Neural progenitor cell (in vitro differentiated cells): ENCODE measurements at regions not wholly inside any gene's neighbourhood (a gene's known extent, or its start where the extent isn't known, plus 50 kb on each side); places are given as distances from the start of the nearest gene placed in this dataset.
"Not testable (repeated sequence)": the region's sequence is repeated elsewhere in the genome, so short reads cannot be mapped to it uniquely, and the experiment has no call there.

Experiments
- DNase-seq: peaks from one replicate; pipeline ENCODE4 v3.0.0-alpha.2; 2016; ENCODE audit warnings: low spot score
- H2AFZ ChIP-seq: fragments of 200-600 bp; sonication (generic); replicated peaks from 2 replicates; pipeline ENCODE4 v1.6.1; 2016; ENCODE audit warnings: antibody characterized with exemption
- H3F3A ChIP-seq: fragments of 200-600 bp; sonication (generic); 2 replicates; pipeline ENCODE4 v1.6.1; 2016; ENCODE audit warnings: antibody characterized with exemption, low read depth
- H3K27ac ChIP-seq: fragments of 200-600 bp; sonication (generic); 2 replicates; pipeline ENCODE4 v1.5.1; 2016; ENCODE audit warnings: mild to moderate bottlenecking
- H3K27me3 ChIP-seq: fragments of 200-600 bp; sonication (generic); 2 replicates; pipeline ENCODE4 v1.6.1; 2016; ENCODE audit warnings: mild to moderate bottlenecking, moderate library complexity
- H3K36me3 ChIP-seq: fragments of 200-600 bp; sonication (generic); 2 replicates; pipeline ENCODE4 v1.5.1; 2016
- H3K4me1 ChIP-seq: fragments of 200-600 bp; sonication (generic); 2 replicates; pipeline ENCODE4 v1.6.1; 2016; ENCODE audit warnings: mixed run types
- H3K4me2 ChIP-seq: fragments of 200-600 bp; sonication (generic); 2 replicates; pipeline ENCODE4 v1.6.1; 2016
- H3K4me3 ChIP-seq: fragments of 200-600 bp; sonication (generic); 2 replicates; pipeline ENCODE4 v1.5.1; 2016
- H3K79me2 ChIP-seq: fragments of 200-600 bp; sonication (generic); 2 replicates; pipeline ENCODE4 v1.6.1; 2016; ENCODE audit warnings: low read depth
- H3K9ac ChIP-seq: fragments of 200-600 bp; sonication (generic); 2 replicates; pipeline ENCODE4 v1.6.1; 2016
- H3K9me3 ChIP-seq: fragments of 200-600 bp; sonication (generic); 2 replicates; pipeline ENCODE4 v1.5.1; 2016; ENCODE audit warnings: low read depth
- H4K20me1 ChIP-seq: fragments of 200-600 bp; sonication (generic); 2 replicates; pipeline ENCODE4 v1.6.1; 2016; ENCODE audit warnings: low read depth
- H3K27ac Mint-ChIP-seq: 3 replicates; pipeline ENCODE4 v1.8.0; 2021; ENCODE audit warnings: mixed read lengths
- H3K27me3 Mint-ChIP-seq: 2 replicates; pipeline ENCODE4 v1.8.0; 2022; ENCODE audit warnings: low read depth, mild to moderate bottlenecking, inconsistent platforms, moderate library complexity, mixed read lengths; ENCODE audit not compliant: insufficient read depth
- H3K36me3 Mint-ChIP-seq: 3 replicates; pipeline ENCODE4 v1.8.0; 2021; ENCODE audit warnings: mixed read lengths
- H3K4me1 Mint-ChIP-seq: 3 replicates; pipeline ENCODE4 v1.8.0; 2021; ENCODE audit warnings: mixed read lengths
- H3K4me3 Mint-ChIP-seq: 3 replicates; pipeline ENCODE4 v1.8.0; 2021; ENCODE audit warnings: mild to moderate bottlenecking, moderate library complexity, mixed read lengths
- H3K9me3 Mint-ChIP-seq: 3 replicates; pipeline ENCODE4 v1.8.0; 2020; ENCODE audit warnings: mixed read lengths
- CTCF ChIP-seq: fragments of 200-600 bp; sonication (generic); IDR thresholded peaks from 2 replicates; pipeline ENCODE4 v1.5.1; 2017; ENCODE audit warnings: antibody characterized with exemption, mild to moderate bottlenecking
- EZH2 ChIP-seq: fragments of 200-600 bp; sonication (generic); IDR thresholded peaks from 2 replicates; pipeline ENCODE4 v1.6.1; 2017; ENCODE audit warnings: antibody characterized with exemption, mild to moderate bottlenecking, moderate library complexity
- EZH2phosphoT487 ChIP-seq: fragments of 200-600 bp; sonication (generic); IDR thresholded peaks from 2 replicates; pipeline ENCODE4 v1.6.1; 2017; ENCODE audit warnings: antibody characterized with exemption

- no peaks in the 10 kb centered on the region for H3F3A ChIP-seq
- no peak overlapping the region for H3K4me3 Mint-ChIP-seq
- no peak overlapping the region for H3K4me3 ChIP-seq
- H3K36me3 ChIP-seq, result no peaks in the 10 kb centered on the region
- peaks cover 6% of the 10 kb centered on the region for H3K4me1 Mint-ChIP-seq
- no peaks in the 10 kb centered on the region for H3K9me3 Mint-ChIP-seq
- no peak overlapping the region for H3K9ac ChIP-seq
- no peaks in the 10 kb centered on the region for H3K4me1 ChIP-seq
- no peak overlapping the region for H3K27ac ChIP-seq
- peaks cover 2% of the 10 kb centered on the region for H3K27me3 Mint-ChIP-seq
- H3K27me3 ChIP-seq, result no peaks in the 10 kb centered on the region
- H3K27ac Mint-ChIP-seq, result no peak overlapping the region
- no peak overlapping the region for H2AFZ ChIP-seq
- no peaks in the 10 kb centered on the region for H4K20me1 ChIP-seq
- DNase-seq, result no peak
- H3K79me2 ChIP-seq, result no peaks in the 10 kb centered on the region
- H3K9me3 ChIP-seq, result no peaks in the 10 kb centered on the region
- H3K36me3 Mint-ChIP-seq, result no peaks in the 10 kb centered on the region
- TF ChIP-seq EZH2phosphoT487 (no peak), CTCF (no peak), EZH2 (no peak)
- no peak overlapping the region for H3K4me2 ChIP-seq
These were observed 280.1 kb upstream of the PTER start for GRCh38 chr10:16156681-16157080.

GRCh38 chr10:16165067-16165466, 271.7 kb upstream of the PTER start:
- DNase-seq, H3K4me3 ChIP-seq: not testable (repeated sequence)
- peaks cover 16% of the 10 kb centered on the region for H3K9me3 Mint-ChIP-seq

GRCh38 chr10:16182144-16182543, 254.7 kb upstream of the PTER start:
- TF ChIP-seq EZH2phosphoT487, result no peak
- TF ChIP-seq CTCF, result no peak
- TF ChIP-seq EZH2, result no peak
- Mint-ChIP-seq H3K4me3 (no peak overlapping the region), H3K9me3 (no peaks in the 10 kb centered on the region), H3K27ac (no peak overlapping the region), H3K27me3 (no peaks in the 10 kb centered on the region), H3K4me1 (peaks cover 8% of the 10 kb centered on the region), H3K36me3 (no peaks in the 10 kb centered on the region)
- H3K27ac ChIP-seq, result no peak overlapping the region
- no peak overlapping the region for H3K9ac ChIP-seq
- no peaks in the 10 kb centered on the region for H3K36me3 ChIP-seq
- H3K79me2 ChIP-seq, result no peaks in the 10 kb centered on the region
- no peak overlapping the region for H2AFZ ChIP-seq
- no peaks in the 10 kb centered on the region for H3K9me3 ChIP-seq
- H3K4me3 ChIP-seq, result no peak overlapping the region
- no peaks in the 10 kb centered on the region for H3F3A ChIP-seq
- no peaks in the 10 kb centered on the region for H3K4me1 ChIP-seq
- H4K20me1 ChIP-seq, result no peaks in the 10 kb centered on the region
- no peaks in the 10 kb centered on the region for H3K27me3 ChIP-seq
- H3K4me2 ChIP-seq, result no peak overlapping the region
- DNase-seq, result no peak

More at GRCh38 chr10:16165067-16165466, 271.7 kb upstream of the PTER start:
- H3K9ac ChIP-seq, H3K9me3 ChIP-seq, H3K4me3 Mint-ChIP-seq, H3K27ac Mint-ChIP-seq, H3K4me2 ChIP-seq, H3K27me3 ChIP-seq, H3K36me3 ChIP-seq, H3K27me3 Mint-ChIP-seq, H3K4me1 ChIP-seq, H3K4me1 Mint-ChIP-seq, H4K20me1 ChIP-seq, H3F3A ChIP-seq, H3K27ac ChIP-seq, H3K79me2 ChIP-seq, H3K36me3 Mint-ChIP-seq, H2AFZ ChIP-seq: not testable (repeated sequence)

- Histone ChIP-seq H3K4me1 (no peaks in the 10 kb centered on the region), H3K4me2 (no peak overlapping the region), H4K20me1 (no peaks in the 10 kb centered on the region), H3K4me3 (no peak overlapping the region), H2AFZ (no peak overlapping the region), H3K27ac (no peak overlapping the region), H3K27me3 (no peaks in the 10 kb centered on the region), H3K79me2 (no peaks in the 10 kb centered on the region), H3K9me3 (no peaks in the 10 kb centered on the region), H3F3A (no peaks in the 10 kb centered on the region), H3K36me3 (no peaks in the 10 kb centered on the region), H3K9ac (no peak overlapping the region)
- Mint-ChIP-seq H3K36me3 (no peaks in the 10 kb centered on the region), H3K27me3 (no peaks in the 10 kb centered on the region), H3K9me3 (no peaks in the 10 kb centered on the region), H3K4me1 (peaks cover 8% of the 10 kb centered on the region), H3K27ac (no peak overlapping the region), H3K4me3 (no peak overlapping the region)
- TF ChIP-seq EZH2 (no peak), CTCF (no peak), EZH2phosphoT487 (no peak)
- no peak for DNase-seq
These were observed 254.1 kb upstream of the PTER start for GRCh38 chr10:16182688-16183087.
